ENCODE measurements at regions not wholly inside any gene's neighbourhood (a gene's known extent, or its start where the extent isn't known, plus 50 kb on each side); places are given as distances from the start of the nearest gene placed in this dataset.
"Not testable (repeated sequence)": the region's sequence is repeated elsewhere in the genome, so short reads cannot be mapped to it uniquely, and the experiment has no call there.

GRCh38 chr5:165349735-165350134, 1844.3 kb downstream of the MAT2B start:
- DNase-seq = peak; percentile 46 to 97

- DNase-seq = no peak
Measured at GRCh38 chr5:165351342-165351741, 1845.9 kb downstream of the MAT2B start.

- DNase-seq = no peak
Measured at GRCh38 chr5:165360366-165360765, 1854.9 kb downstream of the MAT2B start.

GRCh38 chr5:165360784-165361542, 1855.5 kb downstream of the MAT2B start:
- no peak for DNase-seq

GRCh38 chr5:165370233-165370632, 1864.8 kb downstream of the MAT2B start:
- no peak for DNase-seq

GRCh38 chr5:165370794-165371193, 1865.4 kb downstream of the MAT2B start:
- DNase-seq = no peak

- no peak for DNase-seq
Measured at GRCh38 chr5:165375201-165375600, 1869.8 kb downstream of the MAT2B start.

- DNase-seq = peak; percentile 9 to 75
Measured at GRCh38 chr5:165393839-165394238, 1888.4 kb downstream of the MAT2B start.

- DNase-seq = no peak
Measured at GRCh38 chr5:165397516-165397915, 1892.1 kb downstream of the MAT2B start.

- DNase-seq = no peak
Measured at GRCh38 chr5:165400086-165400485, 1894.7 kb downstream of the MAT2B start.

- DNase-seq = no peak
Measured at GRCh38 chr5:165404917-165405316, 1899.5 kb downstream of the MAT2B start.

GRCh38 chr5:165405340-165405739, 1899.9 kb downstream of the MAT2B start:
- peak in 1 of 2 donors; percentile 77 for DNase-seq

GRCh38 chr5:165407352-165407751, 1901.9 kb downstream of the MAT2B start:
- DNase-seq = no peak

GRCh38 chr5:165410476-165410875, 1905.1 kb downstream of the MAT2B start:
- DNase-seq = peak in 1 of 2 donors; percentile 38

- DNase-seq = not testable (repeated sequence)
Measured at GRCh38 chr5:165411532-165411931, 1906.1 kb downstream of the MAT2B start.

GRCh38 chr5:165420493-165420892, 1915.1 kb downstream of the MAT2B start:
- no peak for DNase-seq

- DNase-seq = no peak
Measured at GRCh38 chr5:165423697-165424299, 1918.4 kb downstream of the MAT2B start.

- DNase-seq = no peak
Measured at GRCh38 chr5:165425594-165425993, 1920.2 kb downstream of the MAT2B start.

- no peak for DNase-seq
Measured at GRCh38 chr5:165448753-165449152, 1943.3 kb downstream of the MAT2B start.

- DNase-seq = peak; percentile 62 to 63
Measured at GRCh38 chr5:165457859-165458481, 1952.6 kb downstream of the MAT2B start.

GRCh38 chr5:165459232-165459631, 1953.8 kb downstream of the MAT2B start:
- no peak for DNase-seq

GRCh38 chr5:165460911-165461310, 1955.5 kb downstream of the MAT2B start:
- DNase-seq = no peak

- DNase-seq = no peak
Measured at GRCh38 chr5:165477546-165477945, 1972.1 kb downstream of the MAT2B start.
